IPS-18c (cell line): ENCODE measurements at regions not wholly inside any gene's neighbourhood (a gene's known extent, or its start where the extent isn't known, plus 50 kb on each side); places are given as distances from the start of the nearest gene placed in this dataset.

ENCODE experiments used
- H3K4me3 ChIP-seq: 2 replicates; pipeline ENCODE4 v1.7.0; 2013; ENCODE audit warnings: low read depth, mild to moderate bottlenecking, low read length, moderate library complexity; ENCODE audit not compliant: insufficient read depth
- H3K9me3 ChIP-seq: one replicate; pipeline ENCODE4 v1.6.1; 2013; ENCODE audit warnings: mild to moderate bottlenecking, low read length, moderate library complexity; ENCODE audit not compliant: control insufficient read depth, insufficient read depth

- no peak overlapping the region for H3K4me3 ChIP-seq
Measured at GRCh38 chr10:78304091-78305045, 270.7 kb downstream of the RPS24 start.

DNA sequence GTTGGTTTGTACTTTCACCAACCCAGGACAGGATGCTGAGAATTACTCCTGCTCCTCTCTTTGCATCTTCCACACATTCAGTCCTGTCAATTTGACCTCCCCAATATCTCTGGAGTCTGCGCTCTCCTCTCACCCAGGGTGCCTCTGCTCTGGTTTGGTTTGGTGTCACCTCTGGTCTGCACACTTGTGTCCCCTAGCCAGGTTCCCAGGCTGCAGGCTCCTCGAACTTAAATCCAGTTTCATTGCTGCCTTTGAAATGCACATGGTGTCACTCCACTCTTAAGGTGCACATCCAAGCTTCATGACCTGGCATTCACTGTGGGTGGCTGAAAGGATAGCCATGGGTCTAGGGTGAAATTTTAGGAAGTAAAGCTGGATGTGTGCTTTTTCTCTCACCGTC, 271.6 kb downstream of the RPS24 start:
- no peaks in the 10 kb centered on the region for H3K9me3 ChIP-seq
- H3K4me3 ChIP-seq, result no peak overlapping the region

More at GRCh38 chr10:78304091-78305045, 270.7 kb downstream of the RPS24 start:
- no peaks in the 10 kb centered on the region for H3K9me3 ChIP-seq

GRCh38 chr10:78306358-78306757, 272.7 kb downstream of the RPS24 start:
- Histone ChIP-seq H3K4me3 (no peak overlapping the region), H3K9me3 (no peaks in the 10 kb centered on the region)

DNA sequence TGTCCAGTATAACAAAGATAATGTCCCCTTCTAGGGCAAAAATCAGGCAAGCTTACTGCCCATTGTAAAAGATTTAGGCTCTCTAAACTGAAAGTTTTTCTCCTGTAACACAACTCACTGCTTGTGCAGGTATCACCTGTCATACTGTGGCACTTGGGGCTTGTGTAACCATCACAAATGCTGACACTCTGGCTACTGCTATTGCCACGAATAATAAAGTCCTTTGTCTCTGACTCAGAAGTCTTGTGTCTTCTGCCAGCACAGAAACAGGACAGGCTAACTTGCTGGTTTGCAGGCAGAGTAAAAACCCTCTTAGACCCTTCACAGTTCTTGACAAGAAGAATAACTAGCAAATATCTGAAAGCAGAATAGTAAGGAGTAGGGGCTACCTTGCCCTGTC, 273.9 kb downstream of the RPS24 start:
- H3K4me3 ChIP-seq, result no peak overlapping the region
- no peaks in the 10 kb centered on the region for H3K9me3 ChIP-seq

DNA sequence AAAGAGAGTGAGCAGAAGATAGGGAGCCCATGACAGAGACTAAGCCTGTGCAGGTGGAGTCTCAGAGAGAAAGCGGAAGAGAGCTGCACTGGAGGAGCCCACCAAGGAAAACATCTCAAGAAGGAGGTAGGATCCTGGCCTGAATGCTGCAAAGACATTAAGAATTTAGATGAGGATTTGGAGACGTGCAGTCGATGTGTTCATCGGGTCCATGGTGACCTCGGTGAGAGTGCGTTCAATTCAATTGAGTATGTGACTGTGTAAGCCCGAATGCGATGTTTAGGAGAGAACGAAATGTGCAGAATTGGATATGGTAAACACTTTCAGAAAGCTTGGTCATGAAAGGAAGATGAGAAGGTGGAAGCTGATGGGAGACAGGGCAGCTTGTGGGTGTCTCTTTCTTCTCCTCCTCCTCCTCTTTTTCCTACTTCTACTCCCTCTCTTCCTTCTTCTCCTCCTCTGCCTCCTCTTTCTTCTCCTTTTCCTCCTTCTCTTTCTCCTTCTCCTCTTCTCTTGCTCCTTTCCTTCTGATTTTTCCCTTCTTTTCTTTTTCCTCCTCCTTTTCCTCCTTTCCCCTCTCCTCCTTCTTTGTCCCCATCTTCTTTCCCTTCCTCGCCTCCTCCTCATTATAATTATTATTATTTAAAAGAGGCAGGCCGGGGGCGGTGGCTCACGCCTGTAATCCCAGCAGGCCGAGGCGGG, 276.0 kb downstream of the RPS24 start:
- no peak overlapping the region for H3K4me3 ChIP-seq
- no peaks in the 10 kb centered on the region for H3K9me3 ChIP-seq

DNA sequence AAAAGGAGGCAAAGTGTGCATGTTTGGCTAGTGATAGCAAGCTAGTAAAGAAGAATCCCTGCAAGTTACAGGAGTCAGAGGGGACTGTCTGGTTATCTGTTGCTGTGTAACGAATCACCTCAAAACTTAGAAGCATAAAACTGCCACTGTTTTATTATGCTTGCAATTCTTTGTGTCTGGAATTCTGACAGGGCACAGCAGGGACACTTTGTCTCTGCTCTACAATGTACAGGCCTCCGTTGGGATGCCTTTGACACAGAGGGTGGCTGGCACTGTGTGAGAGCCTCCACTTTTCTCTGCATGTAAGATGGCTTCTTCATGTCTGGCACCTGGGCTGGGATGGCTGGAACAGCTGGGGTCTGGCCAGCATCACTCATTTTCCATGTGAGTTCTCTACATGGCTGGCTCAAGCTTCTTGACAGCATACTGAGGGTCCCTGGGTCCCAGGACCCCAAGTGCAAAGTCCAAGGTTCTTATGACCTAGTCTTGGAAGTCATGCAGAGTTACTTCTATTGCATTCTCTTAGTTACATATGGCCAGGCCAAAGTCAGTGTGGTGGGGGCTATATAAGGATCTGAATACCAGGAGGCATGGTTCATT, 276.9 kb downstream of the RPS24 start:
- H3K4me3 ChIP-seq, result no peak overlapping the region

DNA sequence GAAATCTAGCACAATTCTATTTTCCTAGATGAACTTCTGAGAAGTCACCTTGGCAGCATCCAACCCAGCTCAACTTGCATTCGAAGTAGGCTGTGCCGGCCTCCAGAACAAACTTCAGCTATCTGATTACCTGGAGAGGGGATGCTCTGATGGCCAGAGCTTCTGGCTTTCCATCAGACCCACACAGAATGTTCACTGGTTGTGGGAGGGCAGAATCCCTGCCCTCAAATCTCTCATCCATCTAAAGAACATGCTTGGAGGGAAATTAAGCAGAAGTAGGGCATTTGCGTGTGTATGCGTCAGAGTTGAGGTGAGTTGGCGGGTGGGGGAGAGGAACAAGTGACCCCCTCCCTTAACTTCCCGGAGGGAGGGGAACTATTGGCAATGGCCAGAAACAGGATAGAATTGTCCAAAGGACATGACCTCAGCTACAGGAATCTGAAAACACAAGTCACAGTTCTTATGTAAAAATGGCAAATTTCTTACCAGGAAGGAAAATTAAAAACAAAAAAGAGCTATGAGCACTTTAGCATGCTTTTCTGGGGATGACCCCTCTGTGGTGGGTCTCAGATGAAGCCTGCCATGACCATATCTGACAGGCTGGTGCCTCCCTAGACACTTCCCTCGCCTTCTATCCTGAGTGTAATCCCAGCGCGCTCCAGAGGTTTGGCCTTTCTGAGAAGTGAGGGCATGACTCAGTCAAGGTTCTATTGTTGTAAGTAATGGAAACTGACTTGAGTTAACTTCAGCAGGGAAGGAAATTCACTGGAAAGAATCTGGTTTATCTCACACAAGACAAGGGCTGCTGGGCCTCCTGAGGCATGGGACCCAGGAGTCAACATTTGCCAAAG, 278.8 kb downstream of the RPS24 start:
- H3K4me3 ChIP-seq, result no peak overlapping the region
- no peaks in the 10 kb centered on the region for H3K9me3 ChIP-seq

More for the DNA sequence above, 276.9 kb downstream of the RPS24 start:
- H3K9me3 ChIP-seq, result no peaks in the 10 kb centered on the region

DNA sequence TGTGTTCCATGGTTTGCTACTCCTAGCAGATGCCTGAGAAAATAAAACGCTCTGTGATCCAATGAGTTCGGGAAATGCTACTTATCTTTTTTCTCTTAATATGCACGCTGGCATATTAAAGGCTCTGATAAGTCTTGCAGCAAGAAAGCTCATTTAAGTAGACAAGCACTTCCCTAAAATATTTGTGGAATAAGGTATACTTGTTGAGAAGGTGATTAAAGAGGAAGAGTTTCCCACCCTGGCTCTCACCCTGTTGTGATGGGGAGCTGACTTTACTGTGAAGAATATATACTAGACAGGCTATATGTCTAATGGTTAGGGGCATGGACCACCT, 279.4 kb downstream of the RPS24 start:
- Histone ChIP-seq H3K9me3 (peaks cover 2% of the 10 kb centered on the region), H3K4me3 (no peak overlapping the region)

DNA sequence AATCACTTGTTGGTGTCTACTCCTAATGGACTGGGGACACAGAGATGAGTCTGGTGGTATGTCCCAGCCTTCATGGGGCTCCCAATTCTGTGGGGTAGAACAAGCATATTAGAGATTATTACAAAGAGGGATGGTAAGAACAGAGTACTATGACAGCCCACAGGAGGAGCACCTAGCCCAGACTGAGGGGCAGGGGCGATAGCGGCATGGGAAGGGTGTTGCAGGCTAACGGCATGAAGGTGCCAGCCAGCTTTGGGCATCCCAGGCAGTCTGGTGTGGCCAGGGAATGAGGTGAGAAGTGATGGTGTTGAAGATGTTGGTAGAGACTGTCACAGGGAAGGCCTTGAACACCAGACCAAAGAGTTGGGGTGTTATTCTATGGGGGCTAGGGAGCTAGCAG, 280.0 kb downstream of the RPS24 start:
- no peak overlapping the region for H3K4me3 ChIP-seq
- peaks cover 2% of the 10 kb centered on the region for H3K9me3 ChIP-seq

DNA sequence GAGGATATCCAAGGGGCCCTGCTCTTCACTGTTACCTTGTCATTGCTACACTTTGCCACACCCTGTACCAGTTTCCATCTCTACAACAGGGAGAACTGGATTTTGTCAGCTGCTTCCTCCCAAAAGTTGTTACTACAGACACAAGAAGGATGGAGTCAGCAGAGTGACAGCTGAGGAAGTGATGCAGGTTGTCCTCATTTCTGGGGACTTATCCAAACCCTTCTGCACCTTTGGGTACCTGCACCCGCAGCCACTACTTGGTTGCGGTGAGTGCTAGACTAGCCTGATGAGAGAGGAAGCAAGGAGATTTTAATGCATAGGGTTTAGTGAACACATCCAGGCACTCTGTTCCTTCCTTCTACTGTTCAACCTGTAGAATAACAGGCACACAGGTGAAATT, 281.0 kb downstream of the RPS24 start:
- peaks cover 2% of the 10 kb centered on the region for H3K9me3 ChIP-seq
- no peak overlapping the region for H3K4me3 ChIP-seq

DNA sequence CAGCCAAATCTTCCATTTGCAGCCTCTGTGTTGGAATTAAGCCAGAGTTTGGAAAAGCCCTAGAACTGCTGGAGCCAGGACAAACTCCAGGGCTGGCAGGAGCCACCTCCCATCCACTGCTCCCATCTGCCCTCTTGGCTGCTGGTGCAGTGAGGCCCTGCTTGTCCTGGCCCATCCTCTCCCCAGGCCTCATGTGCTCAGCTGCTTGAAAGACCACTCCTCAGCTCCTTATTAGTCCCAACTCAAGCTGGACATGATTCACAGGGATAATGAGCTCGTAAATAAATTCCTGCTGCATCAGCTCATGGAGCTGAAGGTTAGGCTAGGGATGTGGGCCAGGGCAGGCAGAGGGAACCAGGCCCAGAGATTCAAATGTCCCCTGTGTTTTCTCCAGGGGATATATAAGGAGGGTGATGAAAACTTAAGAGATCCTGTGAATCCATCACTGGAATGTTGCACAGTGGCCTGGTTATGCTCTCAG, 282.8 kb downstream of the RPS24 start:
- H3K9me3 ChIP-seq, result peaks cover 2% of the 10 kb centered on the region
- H3K4me3 ChIP-seq, result no peak overlapping the region

DNA sequence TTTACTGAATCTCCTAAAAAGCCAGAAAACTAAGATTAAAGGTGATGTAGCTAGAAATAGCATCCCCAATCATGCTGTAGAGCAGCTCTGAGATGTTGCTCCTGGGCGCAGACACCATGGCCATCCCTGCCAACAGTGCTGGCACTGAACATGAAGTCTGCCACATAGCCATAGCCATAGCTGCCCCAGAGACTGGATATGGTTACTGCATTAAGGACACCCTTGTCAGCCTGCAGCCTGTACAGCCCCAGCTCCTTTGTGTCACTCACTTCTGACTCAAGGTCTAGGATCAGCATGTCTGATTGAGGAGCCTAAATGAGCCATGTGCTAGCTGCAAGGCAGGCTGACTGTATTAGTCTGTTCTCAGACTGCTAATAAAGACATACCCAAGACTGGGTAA, 284.6 kb downstream of the RPS24 start:
- Histone ChIP-seq H3K9me3 (peaks cover 2% of the 10 kb centered on the region), H3K4me3 (no peak overlapping the region)

GRCh38 chr10:78319371-78319770, 285.7 kb downstream of the RPS24 start:
- peaks cover 2% of the 10 kb centered on the region for H3K9me3 ChIP-seq
- H3K4me3 ChIP-seq, result no peak overlapping the region

DNA sequence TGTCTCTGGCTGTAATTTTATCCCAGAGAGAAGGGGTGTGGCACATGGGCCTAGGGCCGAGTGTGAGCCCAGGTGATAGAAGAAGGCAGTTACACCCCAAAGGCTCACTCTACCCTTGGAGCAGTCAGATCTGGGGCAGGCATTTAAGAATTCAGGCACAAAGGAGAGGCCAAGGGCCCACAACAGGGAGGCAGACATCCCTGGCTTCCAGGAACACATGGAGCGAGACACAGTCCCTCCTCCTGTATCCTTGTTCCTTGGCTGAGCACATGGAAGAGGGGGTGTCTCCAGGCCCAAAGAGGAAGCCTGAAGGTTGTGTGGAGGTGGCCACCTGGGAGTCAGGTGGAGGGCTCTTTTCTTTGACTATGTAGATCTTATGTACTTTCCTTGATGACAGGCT, 286.2 kb downstream of the RPS24 start:
- Histone ChIP-seq H3K4me3 (no peak overlapping the region), H3K9me3 (peaks cover 2% of the 10 kb centered on the region)

DNA sequence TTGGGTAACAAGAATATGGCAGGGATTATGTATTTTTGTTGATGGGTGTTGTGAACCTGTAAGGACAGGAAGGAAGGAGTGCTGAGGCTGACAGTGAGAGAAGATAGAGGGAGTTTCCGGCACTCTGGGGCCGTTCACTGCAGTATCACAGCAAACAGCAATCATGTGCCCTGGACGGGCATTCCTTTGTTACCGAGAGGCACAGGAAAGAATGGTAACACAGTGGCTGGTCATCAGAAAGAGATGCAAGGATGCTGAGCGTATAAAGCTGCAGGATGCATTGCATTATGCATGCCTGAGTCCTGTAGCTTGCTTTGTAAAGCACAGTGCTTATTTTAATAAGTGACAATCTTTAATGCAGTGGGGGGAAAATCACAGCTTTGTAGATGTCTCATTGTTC, 286.8 kb downstream of the RPS24 start:
- Histone ChIP-seq H3K4me3 (no peak overlapping the region), H3K9me3 (peaks cover 2% of the 10 kb centered on the region)

DNA sequence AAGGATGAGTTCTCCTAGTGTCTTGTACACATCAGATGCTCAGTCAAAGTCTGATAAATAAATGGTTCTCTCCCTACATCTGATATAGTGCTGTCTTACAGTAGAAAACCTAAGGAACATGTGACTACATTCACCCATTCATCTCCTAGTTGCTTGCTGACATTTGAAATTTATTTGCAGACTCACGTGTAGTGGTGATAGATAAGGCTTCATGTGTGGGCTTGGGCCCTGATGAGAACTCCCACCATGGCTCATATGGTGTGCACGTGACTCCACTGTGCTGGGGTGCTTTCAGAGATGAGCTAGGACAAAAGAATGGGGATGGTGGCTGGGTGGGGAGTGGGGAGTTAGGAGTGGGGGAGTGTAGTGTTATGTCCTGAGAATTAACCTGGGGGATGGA, 287.3 kb downstream of the RPS24 start:
- Histone ChIP-seq H3K4me3 (no peak overlapping the region), H3K9me3 (peaks cover 2% of the 10 kb centered on the region)

DNA sequence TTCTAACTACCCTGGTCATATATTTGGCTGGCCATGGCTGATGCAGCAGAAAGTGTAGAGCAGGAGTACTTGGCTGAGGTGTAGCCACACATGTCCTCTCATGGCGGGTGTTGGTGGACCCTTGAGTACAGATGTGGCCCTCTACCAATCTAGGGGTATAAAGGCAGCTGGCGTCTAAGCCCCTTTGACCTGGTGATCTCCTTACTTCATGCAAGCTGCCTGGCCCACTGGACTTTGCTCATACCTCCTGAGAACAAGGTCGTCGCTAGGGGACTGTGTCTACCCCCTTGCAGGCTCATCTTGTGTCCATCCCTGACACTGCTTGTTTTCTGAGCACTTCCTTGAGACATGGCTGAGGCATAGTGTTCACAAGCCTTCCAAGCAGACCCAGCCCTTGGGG, 287.8 kb downstream of the RPS24 start:
- Histone ChIP-seq H3K4me3 (no peak overlapping the region), H3K9me3 (peaks cover 2% of the 10 kb centered on the region)
